OCI-LY1 (cell line): ENCODE measurements at regions not wholly inside any gene's neighbourhood (a gene's known extent, or its start where the extent isn't known, plus 50 kb on each side); places are given as distances from the start of the nearest gene placed in this dataset.

Experiments
- H2AFZ ChIP-seq: fragments of 200-600 bp; sonication (generic), shearing (Covaris generic); 2 replicates; pipeline ENCODE4 v1.6.0; 2014; ENCODE audit warnings: antibody characterized with exemption, mild to moderate bottlenecking, low read length
- H3F3A ChIP-seq: fragments of 200-600 bp; sonication (generic), shearing (Covaris generic); 2 replicates; pipeline ENCODE4 v1.6.0; 2014; ENCODE audit warnings: mild to moderate bottlenecking, antibody characterized with exemption, low read length, moderate library complexity; ENCODE audit not compliant: insufficient read depth
- H3K27ac ChIP-seq: fragments of 200-600 bp; sonication (generic); 2 replicates; pipeline ENCODE4 v1.5.1; 2014; ENCODE audit warnings: low read length, mixed run types, mild to moderate bottlenecking, low read depth; ENCODE audit not compliant: poor library complexity, severe bottlenecking
- H3K27me3 ChIP-seq: fragments of 200-600 bp; sonication (generic); 2 replicates; pipeline ENCODE4 v1.6.0; 2014; ENCODE audit warnings: antibody characterized with exemption, mild to moderate bottlenecking, low read length, moderate library complexity; ENCODE audit not compliant: insufficient read depth
- H3K36me3 ChIP-seq: fragments of 200-600 bp; sonication (generic); 2 replicates; pipeline ENCODE4 v1.6.1; 2014; ENCODE audit warnings: mild to moderate bottlenecking, antibody characterized with exemption, low read length, moderate library complexity, mixed read lengths; ENCODE audit not compliant: insufficient read depth
- H3K4me1 ChIP-seq: fragments of 200-600 bp; sonication (generic); 2 replicates; pipeline ENCODE4 v1.5.1; 2014; ENCODE audit warnings: mild to moderate bottlenecking, low read length, moderate library complexity; ENCODE audit not compliant: insufficient read depth, severe bottlenecking
- H3K4me2 ChIP-seq: fragments of 200-600 bp; sonication (generic), shearing (Covaris generic); 2 replicates; pipeline ENCODE4 v1.6.1; 2014; ENCODE audit warnings: low read length
- H3K4me3 ChIP-seq: fragments of 200-600 bp; sonication (generic); 2 replicates; pipeline ENCODE4 v1.5.1; 2014; ENCODE audit warnings: low read length, low read depth, mild to moderate bottlenecking, mixed read lengths; ENCODE audit not compliant: poor library complexity, severe bottlenecking
- H3K79me2 ChIP-seq: fragments of 200-600 bp; shearing (Covaris generic); 2 replicates; pipeline ENCODE4 v1.6.1; 2016; ENCODE audit warnings: mixed run types, low read length, mixed read lengths; ENCODE audit not compliant: insufficient read depth
- H3K9ac ChIP-seq: fragments of 200-600 bp; sonication (generic), shearing (Covaris generic); 2 replicates; pipeline ENCODE4 v1.6.1; 2014; ENCODE audit warnings: mild to moderate bottlenecking, low read length, mixed read lengths
- H3K9me2 ChIP-seq: fragments of 200-600 bp; sonication (generic), shearing (Covaris generic); 2 replicates; pipeline ENCODE4 v1.6.1; 2014; ENCODE audit warnings: low read depth, mild to moderate bottlenecking, low read length, mixed read lengths
- H3K9me3 ChIP-seq: fragments of 200-600 bp; shearing (Covaris generic); 2 replicates; pipeline ENCODE4 v1.6.1; 2014; ENCODE audit warnings: low read length, mixed read lengths
- H4K20me1 ChIP-seq: fragments of 200-600 bp; sonication (generic), shearing (Covaris generic); 2 replicates; pipeline ENCODE4 v1.6.0; 2016; ENCODE audit warnings: mild to moderate bottlenecking, low read length; ENCODE audit not compliant: insufficient read depth
- CTCF ChIP-seq: fragments of 200-600 bp; sonication (generic), shearing (Covaris generic); IDR thresholded peaks from 2 replicates; pipeline ENCODE4 v1.5.1; 2017; ENCODE audit warnings: mild to moderate bottlenecking, antibody characterized with exemption, low read length, moderate library complexity, mixed read lengths
- EZH2 ChIP-seq: fragments of 200-600 bp; sonication (generic), shearing (Covaris generic); IDR thresholded peaks from 2 replicates; pipeline ENCODE4 v1.8.0; 2017; ENCODE audit warnings: borderline replicate concordance, mixed run types, mild to moderate bottlenecking, antibody characterized with exemption, low read length, moderate library complexity, mixed read lengths

GRCh38 chr14:75341620-75342019 is 63.0 kb downstream of the FOS start:
- Histone ChIP-seq H3K4me1 (no peaks in the 10 kb centered on the region), H3K27me3 (peaks cover 6% of the 10 kb centered on the region; the same call in 1 of the 2 replicates), H4K20me1 (no peaks in the 10 kb centered on the region), H3K9me3 (no peaks in the 10 kb centered on the region), H3K9me2 (no peaks in the 10 kb centered on the region), H3K79me2 (no peaks in the 10 kb centered on the region), H3F3A (no peaks in the 10 kb centered on the region), H3K4me2 (no peak overlapping the region), H3K36me3 (no peaks in the 10 kb centered on the region), H3K4me3 (no peak overlapping the region), H2AFZ (no peak overlapping the region), H3K27ac (no peak overlapping the region), H3K9ac (no peak overlapping the region)
- no peak for TF ChIP-seq EZH2
- no peak for TF ChIP-seq CTCF

GRCh38 chr14:75342762-75343599 is 64.4 kb downstream of the FOS start:
- no peaks in the 10 kb centered on the region for H4K20me1 ChIP-seq
- no peaks in the 10 kb centered on the region for H3K79me2 ChIP-seq
- TF ChIP-seq EZH2: no peak
- no peak for TF ChIP-seq CTCF
- no peaks in the 10 kb centered on the region for H3K9me3 ChIP-seq
- no peaks in the 10 kb centered on the region for H3K4me1 ChIP-seq
- no peaks in the 10 kb centered on the region for H3F3A ChIP-seq
- H3K9me2 ChIP-seq: no peaks in the 10 kb centered on the region
- H3K36me3 ChIP-seq: no peaks in the 10 kb centered on the region
- no peak overlapping the region for H3K9ac ChIP-seq
- no peak overlapping the region for H3K27ac ChIP-seq
- H3K4me3 ChIP-seq: no peak overlapping the region
- no peak overlapping the region for H3K4me2 ChIP-seq
- peaks cover 6% of the 10 kb centered on the region; the same call in 1 of the 2 replicates for H3K27me3 ChIP-seq
- H2AFZ ChIP-seq: no peak overlapping the region

GRCh38 chr14:75343911-75344310 is 65.3 kb downstream of the FOS start:
- Histone ChIP-seq H3K36me3 (no peaks in the 10 kb centered on the region), H3K27ac (no peak overlapping the region), H2AFZ (no peak overlapping the region), H3K79me2 (no peaks in the 10 kb centered on the region), H3K9ac (no peak overlapping the region), H3K4me1 (no peaks in the 10 kb centered on the region), H3K4me3 (no peak overlapping the region), H3F3A (no peaks in the 10 kb centered on the region), H3K27me3 (peaks cover 6% of the 10 kb centered on the region; the same call in 1 of the 2 replicates), H3K9me2 (no peaks in the 10 kb centered on the region), H4K20me1 (no peaks in the 10 kb centered on the region), H3K9me3 (no peaks in the 10 kb centered on the region), H3K4me2 (no peak overlapping the region)
- TF ChIP-seq CTCF: no peak
- TF ChIP-seq EZH2: no peak
